NB4 (cell line): ENCODE measurements at regions not wholly inside any gene's neighbourhood (a gene's known extent, or its start where the extent isn't known, plus 50 kb on each side); places are given as distances from the start of the nearest gene placed in this dataset.

ENCODE experiments used
- DNase-seq: peaks from one replicate; pipeline ENCODE4 v3.0.0; 2010; ENCODE audit warnings: low read depth
- H3K4me3 ChIP-seq: one replicate; pipeline ENCODE4 v1.5.1; 2011; ENCODE audit warnings: mild to moderate bottlenecking, low read depth, low read length, moderate library complexity
- CTCF ChIP-seq: IDR thresholded peaks from one replicate; pipeline ENCODE4 v1.5.1; 2012; ENCODE audit warnings: low read depth, low read length
- MYC ChIP-seq: IDR thresholded peaks from 2 replicates; pipeline ENCODE4 v1.6.1; 2011; ENCODE audit warnings: low read depth, low read length
- POLR2A ChIP-seq: IDR thresholded peaks from 2 replicates; pipeline ENCODE4 v1.6.1; 2011; ENCODE audit warnings: mild to moderate bottlenecking; ENCODE audit not compliant: insufficient read length; ENCODE audit errors: extremely low read depth
- TF ChIP-seq, protein P1 (sequence below): IDR thresholded peaks from 2 replicates; pipeline ENCODE4 v1.6.1; 2011; ENCODE audit warnings: low read depth, low read length

GRCh38 chr6:22917344-22917743 is 348.0 kb downstream of the HDGFL1 start:
- H3K4me3 ChIP-seq: no peak overlapping the region
- TF ChIP-seq CTCF (no peak), MYC (no peak), POLR2A (no peak)
- TF ChIP-seq, protein P1, sequence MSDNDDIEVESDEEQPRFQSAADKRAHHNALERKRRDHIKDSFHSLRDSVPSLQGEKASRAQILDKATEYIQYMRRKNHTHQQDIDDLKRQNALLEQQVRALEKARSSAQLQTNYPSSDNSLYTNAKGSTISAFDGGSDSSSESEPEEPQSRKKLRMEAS: no peak
- DNase-seq: no peak

DNA sequence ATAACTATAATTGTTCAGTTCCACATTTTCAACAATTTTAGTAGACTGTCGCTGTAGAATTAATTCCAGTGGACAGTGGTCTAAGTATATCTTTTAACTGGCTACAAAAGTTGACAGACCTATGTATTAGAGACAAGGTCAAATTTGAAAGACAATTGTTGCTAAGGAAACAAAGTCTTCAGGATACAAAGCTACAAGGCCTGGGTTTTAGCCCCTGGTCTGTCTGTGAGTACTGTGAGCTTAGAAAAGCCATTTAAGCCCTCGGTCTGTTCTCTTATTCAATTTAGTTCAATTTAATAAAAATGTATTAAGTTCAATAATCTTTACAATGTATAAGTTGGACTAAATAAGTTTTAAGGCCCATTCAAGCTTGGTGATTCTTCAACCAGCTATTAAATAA is 352.5 kb downstream of the HDGFL1 start:
- no peak overlapping the region for H3K4me3 ChIP-seq
- TF ChIP-seq CTCF: no peak
- DNase-seq: no peak

GRCh38 chr6:22925304-22925835 is 356.0 kb downstream of the HDGFL1 start:
- no peak for DNase-seq
- H3K4me3 ChIP-seq: no peak overlapping the region
- no peak for TF ChIP-seq CTCF
- TF ChIP-seq, protein P1: no peak
- no peak for TF ChIP-seq MYC
- no peak for TF ChIP-seq POLR2A

DNA sequence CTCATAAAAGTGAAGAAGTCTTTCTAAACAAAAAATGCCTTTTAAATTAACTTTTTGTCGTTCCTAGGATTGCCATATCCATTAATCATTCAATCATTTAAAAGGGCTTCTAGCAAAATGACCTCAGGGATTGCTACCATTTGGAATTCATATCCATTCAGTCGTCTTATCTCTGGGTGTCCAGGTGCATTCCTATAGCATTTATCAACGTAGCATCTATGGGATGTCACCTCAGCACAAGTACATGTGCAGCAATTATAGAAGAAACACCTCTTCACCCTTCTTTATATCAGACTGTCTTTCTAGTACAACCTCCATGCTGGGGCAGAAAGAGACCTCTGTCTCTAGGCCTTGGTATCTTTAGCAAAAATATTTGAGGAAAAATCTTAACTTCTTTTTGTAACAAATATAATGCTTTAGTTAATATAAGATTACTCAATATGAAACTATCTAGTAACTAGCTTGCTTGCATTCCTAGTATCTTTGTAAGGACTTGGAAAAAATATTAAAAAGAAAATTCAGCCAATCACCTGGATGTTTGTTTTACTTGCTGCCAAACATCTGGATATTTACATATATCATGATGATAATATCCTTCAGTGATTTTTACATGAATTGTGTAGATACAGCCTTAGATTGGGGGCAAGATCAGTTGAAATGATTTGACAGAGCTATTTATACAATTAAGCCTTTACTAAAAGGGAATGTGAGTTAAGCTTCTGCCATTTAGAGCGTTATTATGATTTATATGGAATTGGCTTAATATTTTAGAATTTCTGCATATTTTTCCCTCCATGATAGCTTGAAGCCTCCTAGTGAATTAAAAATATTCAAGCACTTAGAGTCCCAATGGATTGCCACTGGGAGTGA is 356.8 kb downstream of the HDGFL1 start:
- TF ChIP-seq, protein P1: no peak
- TF ChIP-seq CTCF: no peak
- no peak for TF ChIP-seq MYC
- no peak for TF ChIP-seq POLR2A
- DNase-seq: no peak
- no peak overlapping the region for H3K4me3 ChIP-seq

GRCh38 chr6:22926790-22927354 is 357.5 kb downstream of the HDGFL1 start:
- TF ChIP-seq MYC: no peak
- TF ChIP-seq POLR2A: no peak
- TF ChIP-seq, protein P1: no peak
- TF ChIP-seq CTCF: no peak
- H3K4me3 ChIP-seq: no peak overlapping the region
- no peak for DNase-seq

DNA sequence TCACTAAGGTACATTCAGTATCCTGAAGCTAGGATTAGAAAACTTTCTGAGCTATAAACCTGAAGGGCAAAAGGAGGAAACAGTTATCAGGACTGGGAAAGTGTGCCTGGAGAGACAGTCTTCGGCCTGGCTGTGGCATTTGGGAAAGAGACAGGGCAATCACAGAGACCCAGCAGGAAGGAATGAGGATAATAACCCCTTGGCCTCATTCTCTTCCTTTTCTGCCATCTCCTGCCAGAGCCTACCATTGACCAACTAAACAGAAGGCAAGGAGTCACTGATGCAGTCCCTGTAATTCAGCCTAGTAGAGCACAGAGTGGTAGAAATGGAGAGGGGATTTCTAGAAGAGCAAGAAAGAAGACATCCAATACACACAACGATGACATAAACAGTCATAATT is 359.4 kb downstream of the HDGFL1 start:
- no peak for TF ChIP-seq MYC
- no peak for DNase-seq

More for the DNA sequence above, 359.4 kb downstream of the HDGFL1 start:
- no peak overlapping the region for H3K4me3 ChIP-seq
